ENCODE measurements at regions not wholly inside any gene's neighbourhood (a gene's known extent, or its start where the extent isn't known, plus 50 kb on each side); places are given as distances from the start of the nearest gene placed in this dataset.

DNA sequence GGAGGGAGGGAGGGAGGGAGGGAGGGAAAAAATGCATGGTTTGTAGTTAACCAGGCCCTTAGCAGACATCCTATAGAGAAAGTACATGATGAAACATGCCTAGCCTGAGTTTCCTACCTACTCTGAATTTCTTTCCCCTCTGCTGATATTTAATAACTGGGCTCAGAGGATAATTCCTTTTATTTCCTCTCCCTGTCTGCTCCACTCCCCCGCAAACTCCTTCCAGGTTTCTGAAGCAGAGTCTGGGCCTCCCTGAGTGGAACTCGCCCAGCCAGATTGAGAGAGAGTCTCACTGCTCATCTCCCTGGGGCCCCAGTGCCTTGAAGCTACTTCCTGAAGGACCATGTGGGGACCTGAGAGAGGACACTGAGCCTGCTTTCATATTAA is 111.9 kb upstream of the SLC44A3 start:
- H3K27me3 ChIP-seq (ENCODE audit: control insufficient read depth, insufficient read depth, low read length): no peaks in the 10 kb centered on the region
- H3K4me3 ChIP-seq (ENCODE audit: low read depth, low read length): no peak overlapping the region
- DNase-seq (ENCODE audit: low read depth): no peak
- H3K36me3 ChIP-seq (ENCODE audit: control insufficient read depth, insufficient read depth, low read length): no peaks in the 10 kb centered on the region
- POLR2A ChIA-PET: no interaction called here
- CTCF ChIA-PET: interaction anchor here (0.6 kb wide), 1 partner anchor 84 kb away, joined by 4 read pairs; no protein-coding TSS in a partner anchor
- no peak for TF ChIP-seq CTCF (IDR thresholded peaks at IDR 0.05; ENCODE audit: insufficient read depth, low read depth, low read length)

DNA sequence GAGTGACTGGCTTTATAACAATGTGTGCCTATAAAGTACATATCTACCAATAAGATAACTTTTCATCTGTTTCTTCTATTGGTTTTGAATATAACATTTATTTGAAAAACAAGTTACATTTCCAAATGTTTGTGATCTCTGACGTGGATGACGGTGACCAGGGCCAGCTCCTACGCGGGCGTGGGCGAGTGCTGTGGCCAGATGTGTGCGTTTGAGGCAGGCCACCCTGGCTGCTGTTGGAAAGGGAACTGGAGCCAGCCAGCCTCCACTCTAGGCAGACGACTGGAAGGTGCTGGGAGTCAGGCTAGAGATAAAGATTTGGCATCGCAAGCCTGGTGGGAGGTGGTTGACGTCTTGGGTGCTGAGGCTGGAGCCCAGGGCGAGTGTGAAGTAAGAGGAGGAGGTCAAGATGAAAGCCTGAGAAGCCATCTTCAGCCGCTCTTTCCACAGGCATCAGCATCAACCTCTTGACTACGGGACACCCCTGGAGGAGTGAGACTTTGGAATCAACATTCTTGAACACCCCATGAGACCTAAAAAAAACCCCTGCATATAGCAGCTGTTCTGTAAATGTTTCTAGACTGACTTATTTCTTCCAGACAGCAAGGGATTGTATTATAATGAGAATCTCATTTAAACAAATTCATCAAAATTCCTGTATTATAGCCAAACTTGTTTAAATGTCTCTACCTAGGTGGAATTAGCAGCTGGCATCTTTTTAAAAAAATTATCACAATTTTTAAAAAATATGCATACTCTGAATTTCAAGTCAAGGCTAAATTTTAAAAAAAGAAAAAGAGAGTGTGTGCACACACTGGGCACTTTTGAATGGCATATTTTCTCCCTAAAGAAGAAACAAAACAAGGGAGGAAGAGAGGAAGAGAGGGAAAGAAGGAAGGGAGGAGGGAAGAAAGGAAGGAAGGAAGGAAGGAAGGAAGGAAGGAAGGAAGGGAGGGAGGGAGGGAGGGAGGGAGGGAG is 112.5 kb upstream of the SLC44A3 start:
- ChIA-PET CTCF (interaction anchor here (0.6 to 1.4 kb wide), 2 partner anchors 8 to 85 kb away, joined by 4 read pairs; no protein-coding TSS in a partner anchor), POLR2A (no interaction called here)
- Histone ChIP-seq H3K27me3 (ENCODE audit: control insufficient read depth, insufficient read depth, low read length) (no peaks in the 10 kb centered on the region), H3K4me3 (ENCODE audit: low read depth, low read length) (no peak overlapping the region), H3K36me3 (ENCODE audit: control insufficient read depth, insufficient read depth, low read length) (no peaks in the 10 kb centered on the region)
- no peak for TF ChIP-seq CTCF (IDR thresholded peaks at IDR 0.05; ENCODE audit: insufficient read depth, low read depth, low read length)
- no peak for DNase-seq (ENCODE audit: low read depth)

GRCh38 chr1:94702442-94702815 is 117.7 kb upstream of the SLC44A3 start:
- POLR2A ChIA-PET: no interaction called here

GRCh38 chr1:94701796-94702441 is 118.2 kb upstream of the SLC44A3 start:
- no peak for TF ChIP-seq CTCF (IDR thresholded peaks at IDR 0.05; ENCODE audit: insufficient read depth, low read depth, low read length)
- H3K27me3 ChIP-seq (ENCODE audit: control insufficient read depth, insufficient read depth, low read length): no peaks in the 10 kb centered on the region
- H3K36me3 ChIP-seq (ENCODE audit: control insufficient read depth, insufficient read depth, low read length): no peaks in the 10 kb centered on the region
- no peak for DNase-seq (ENCODE audit: low read depth)
- ChIA-PET POLR2A (no interaction called here), CTCF (interaction anchor here (1.2 kb wide), 1 partner anchor 215 kb away, joined by 3 read pairs; no protein-coding TSS in a partner anchor)
- no peak overlapping the region for H3K4me3 ChIP-seq (ENCODE audit: low read depth, low read length)

More at GRCh38 chr1:94702442-94702815, 117.7 kb upstream of the SLC44A3 start:
- no peaks in the 10 kb centered on the region for H3K27me3 ChIP-seq (ENCODE audit: control insufficient read depth, insufficient read depth, low read length)
- no peaks in the 10 kb centered on the region for H3K36me3 ChIP-seq (ENCODE audit: control insufficient read depth, insufficient read depth, low read length)
- peak; percentile 61 for DNase-seq (ENCODE audit: low read depth)
- H3K4me3 ChIP-seq (ENCODE audit: low read depth, low read length): no peak overlapping the region
- CTCF ChIA-PET: no interaction called here
- TF ChIP-seq CTCF (IDR thresholded peaks at IDR 0.05; ENCODE audit: insufficient read depth, low read depth, low read length): no peak

Measured in BJ (cell line).